OCI-LY7 (cell line): ENCODE measurements at regions not wholly inside any gene's neighbourhood (a gene's known extent, or its start where the extent isn't known, plus 50 kb on each side); places are given as distances from the start of the nearest gene placed in this dataset.

Experiments
- EZH2phosphoT487 ChIP-seq: fragments of 200-600 bp; sonication (generic); IDR thresholded peaks from 2 replicates; pipeline ENCODE4 v1.6.1; 2018; ENCODE audit warnings: low read depth, borderline replicate concordance, mild to moderate bottlenecking, mixed run types, antibody characterized with exemption, low read length, moderate library complexity, mixed read lengths
- TF ChIP-seq, protein P1 (sequence below): fragments of 200-600 bp; sonication (generic); conservative IDR thresholded peaks from 2 replicates; pipeline ENCODE4 v1.5.1; 2014; ENCODE audit warnings: mild to moderate bottlenecking, antibody characterized with exemption, low read length, moderate library complexity, mixed read lengths

DNA sequence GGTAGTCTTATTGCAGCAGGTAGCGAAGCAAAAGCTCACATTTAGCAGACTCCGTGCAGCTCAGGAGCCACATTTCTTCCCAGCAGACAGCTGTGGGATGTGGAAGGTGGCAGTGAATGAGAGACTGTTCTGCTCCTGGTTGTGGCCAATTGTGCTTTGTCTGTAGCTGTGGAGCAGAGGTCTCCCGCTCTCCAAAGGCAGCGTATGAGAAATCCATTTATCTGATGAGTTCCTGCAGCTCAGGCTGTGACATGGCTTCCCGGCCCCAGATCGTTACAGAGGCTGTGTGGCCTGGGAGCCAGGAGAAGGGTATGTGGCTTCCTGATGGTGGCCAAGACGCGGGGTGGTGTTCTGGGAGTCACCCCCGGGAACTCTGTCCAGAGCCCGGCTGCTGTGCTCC is 64.5 kb upstream of the KIF16B start:
- TF ChIP-seq, protein P1, sequence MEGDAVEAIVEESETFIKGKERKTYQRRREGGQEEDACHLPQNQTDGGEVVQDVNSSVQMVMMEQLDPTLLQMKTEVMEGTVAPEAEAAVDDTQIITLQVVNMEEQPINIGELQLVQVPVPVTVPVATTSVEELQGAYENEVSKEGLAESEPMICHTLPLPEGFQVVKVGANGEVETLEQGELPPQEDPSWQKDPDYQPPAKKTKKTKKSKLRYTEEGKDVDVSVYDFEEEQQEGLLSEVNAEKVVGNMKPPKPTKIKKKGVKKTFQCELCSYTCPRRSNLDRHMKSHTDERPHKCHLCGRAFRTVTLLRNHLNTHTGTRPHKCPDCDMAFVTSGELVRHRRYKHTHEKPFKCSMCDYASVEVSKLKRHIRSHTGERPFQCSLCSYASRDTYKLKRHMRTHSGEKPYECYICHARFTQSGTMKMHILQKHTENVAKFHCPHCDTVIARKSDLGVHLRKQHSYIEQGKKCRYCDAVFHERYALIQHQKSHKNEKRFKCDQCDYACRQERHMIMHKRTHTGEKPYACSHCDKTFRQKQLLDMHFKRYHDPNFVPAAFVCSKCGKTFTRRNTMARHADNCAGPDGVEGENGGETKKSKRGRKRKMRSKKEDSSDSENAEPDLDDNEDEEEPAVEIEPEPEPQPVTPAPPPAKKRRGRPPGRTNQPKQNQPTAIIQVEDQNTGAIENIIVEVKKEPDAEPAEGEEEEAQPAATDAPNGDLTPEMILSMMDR, result no peak
- no peak for TF ChIP-seq EZH2phosphoT487
